GM12891 (cell line): ENCODE measurements at regions not wholly inside any gene's neighbourhood (a gene's known extent, or its start where the extent isn't known, plus 50 kb on each side); places are given as distances from the start of the nearest gene placed in this dataset.

Experiments used
- POLR2A ChIP-seq: IDR thresholded peaks from 2 replicates; pipeline ENCODE4 v1.6.1; 2011; ENCODE audit warnings: low read depth, low read length, control low read depth
- POLR2AphosphoS5 ChIP-seq: IDR thresholded peaks from 2 replicates; pipeline ENCODE4 v1.6.1; 2011; ENCODE audit warnings: low read depth, low read length, control low read depth
- SPI1 ChIP-seq: IDR thresholded peaks from 2 replicates; pipeline ENCODE4 v1.6.1; 2011; ENCODE audit warnings: low read depth, low read length, control low read depth
- TAF1 ChIP-seq: IDR thresholded peaks from 2 replicates; pipeline ENCODE4 v1.6.1; 2011; ENCODE audit warnings: low read depth, low read length, control low read depth

DNA sequence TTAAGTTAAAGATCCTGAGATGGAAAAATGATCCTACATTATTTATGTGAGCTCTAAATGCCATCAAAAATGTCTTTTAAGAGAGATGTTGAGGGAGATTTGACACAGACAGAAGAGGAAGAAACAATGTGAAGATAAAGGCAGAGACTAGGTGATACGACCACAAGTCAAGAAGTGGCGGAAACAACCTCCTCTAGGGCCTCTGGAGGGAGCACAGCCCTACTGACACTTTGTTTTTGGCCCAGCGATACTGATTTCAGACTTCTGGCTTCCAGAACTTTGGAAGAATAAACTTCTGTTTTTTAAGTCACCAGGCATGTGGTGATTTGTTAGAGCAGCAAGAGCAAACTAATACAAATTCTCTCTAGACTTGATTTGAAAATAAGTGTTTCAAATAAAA, 1216.1 kb downstream of the FSTL5 start:
- no peak for TF ChIP-seq TAF1
- TF ChIP-seq POLR2A, result no peak
- no peak for TF ChIP-seq POLR2AphosphoS5
- TF ChIP-seq SPI1, result no peak
